Choroid plexus epithelial cell (primary cell): ENCODE measurements at regions not wholly inside any gene's neighbourhood (a gene's known extent, or its start where the extent isn't known, plus 50 kb on each side); places are given as distances from the start of the nearest gene placed in this dataset.
"Not testable (repeated sequence)": the region's sequence is repeated elsewhere in the genome, so short reads cannot be mapped to it uniquely, and the experiment has no call there.

Experiments used
- DNase-seq: peaks from one replicate; pipeline ENCODE4 v3.0.0-alpha.2; 2010; ENCODE audit warnings: low read depth
- H3K4me3 ChIP-seq: 2 replicates; pipeline ENCODE4 v1.5.1; 2011; ENCODE audit warnings: low read depth, mild to moderate bottlenecking, control low read depth, low read length, moderate library complexity
- CTCF ChIP-seq: conservative IDR thresholded peaks from 2 replicates; pipeline ENCODE4 v1.5.1; 2011; ENCODE audit warnings: low read depth, mild to moderate bottlenecking, control low read depth, inconsistent platforms, low read length, moderate library complexity

GRCh38 chr2:228771774-228772173, 499.3 kb downstream of the PID1 start:
- H3K4me3 ChIP-seq, result no peak overlapping the region
- DNase-seq, result no peak
- no peak for TF ChIP-seq CTCF

GRCh38 chr2:228771315-228771714, 499.8 kb downstream of the PID1 start:
- no peak for TF ChIP-seq CTCF
- DNase-seq, result no peak
- no peak overlapping the region for H3K4me3 ChIP-seq

- peak; percentile 89 for DNase-seq
- no peak overlapping the region for H3K4me3 ChIP-seq
- TF ChIP-seq CTCF, result no peak
Measured at GRCh38 chr2:228768818-228769217, 502.3 kb downstream of the PID1 start.

- DNase-seq, H3K4me3 ChIP-seq: not testable (repeated sequence)
Measured at GRCh38 chr2:228768141-228768540, 502.9 kb downstream of the PID1 start.

GRCh38 chr2:228767196-228767595, 503.9 kb downstream of the PID1 start:
- TF ChIP-seq CTCF, result no peak
- DNase-seq, result peak; percentile 63
- H3K4me3 ChIP-seq, result no peak overlapping the region

- DNase-seq, result no peak
- TF ChIP-seq CTCF, result no peak
- H3K4me3 ChIP-seq, result no peak overlapping the region
Measured at GRCh38 chr2:228763379-228763981, 507.6 kb downstream of the PID1 start.

GRCh38 chr2:228762565-228762964, 508.5 kb downstream of the PID1 start:
- no peak for DNase-seq
- H3K4me3 ChIP-seq, result no peak overlapping the region
- no peak for TF ChIP-seq CTCF

GRCh38 chr2:228755661-228756060, 515.4 kb downstream of the PID1 start:
- H3K4me3 ChIP-seq, DNase-seq: not testable (repeated sequence)
